Mesenchymal stem cell (in vitro differentiated cells and primary cell): ENCODE measurements at regions not wholly inside any gene's neighbourhood (a gene's known extent, or its start where the extent isn't known, plus 50 kb on each side); places are given as distances from the start of the nearest gene placed in this dataset.

Experiments used
- DNase-seq: peaks from one replicate; pipeline ENCODE4 v3.0.0-alpha.2; 2013
- H2AFZ ChIP-seq: one replicate; pipeline ENCODE4 v1.6.1; 2013; ENCODE audit warnings: low read depth, mild to moderate bottlenecking, control low read depth, inconsistent platforms, low read length, moderate library complexity
- H2AK5ac ChIP-seq: 2 replicates; pipeline ENCODE4 v1.6.1; 2013; ENCODE audit warnings: low read length, moderate library complexity, mild to moderate bottlenecking, inconsistent platforms; ENCODE audit not compliant: severe bottlenecking
- H2BK120ac ChIP-seq: one replicate; pipeline ENCODE4 v1.6.1; 2013; ENCODE audit warnings: low read depth, mild to moderate bottlenecking, inconsistent platforms, low read length, moderate library complexity
- H2BK12ac ChIP-seq, 2 experiments: one replicate each; pipeline ENCODE4 v1.6.1; 2013; ENCODE audit warnings: inconsistent platforms in 2 of 2, low read length in 2 of 2, mild to moderate bottlenecking in 2 of 2, moderate library complexity in 2 of 2, control low read depth in 1 of 2
- H2BK15ac ChIP-seq: one replicate; pipeline ENCODE4 v1.6.1; 2013; ENCODE audit warnings: mild to moderate bottlenecking, low read depth, inconsistent platforms; ENCODE audit not compliant: poor library complexity, severe bottlenecking
- H2BK5ac ChIP-seq: 2 replicates; pipeline ENCODE4 v1.6.1; 2013; ENCODE audit warnings: low read depth, mild to moderate bottlenecking, low read length, control low read depth, inconsistent platforms; ENCODE audit not compliant: poor library complexity, severe bottlenecking
- H3K14ac ChIP-seq, 2 experiments: one replicate each; pipeline ENCODE4 v1.6.1; 2013; ENCODE audit warnings: inconsistent platforms in 2 of 2, low read length in 2 of 2, control low read depth in 1 of 2, mild to moderate bottlenecking in 1 of 2, moderate library complexity in 1 of 2
- H3K18ac ChIP-seq, 2 experiments: one replicate each; pipeline ENCODE4 v1.6.1; 2013; ENCODE audit warnings: inconsistent platforms in 2 of 2, low read length in 2 of 2, control low read depth in 1 of 2, low read depth in 1 of 2, mild to moderate bottlenecking in 1 of 2
- H3K23ac ChIP-seq, 2 experiments: one replicate each; pipeline ENCODE4 v1.6.1; 2013; ENCODE audit warnings: inconsistent platforms in 2 of 2, low read length in 2 of 2, mild to moderate bottlenecking in 2 of 2, moderate library complexity in 2 of 2, control low read depth in 1 of 2
- H3K27ac ChIP-seq: 2 replicates; pipeline ENCODE4 v1.5.1; 2013; ENCODE audit warnings: mild to moderate bottlenecking, moderate library complexity, low read length, control low read depth, inconsistent platforms; ENCODE audit not compliant: poor library complexity, severe bottlenecking
- H3K27me3 ChIP-seq, 2 experiments: 2 replicates each; pipeline versions ENCODE4 v1.6.1 to v1.7.0; 2013; ENCODE audit warnings: low read length in 2 of 2, mild to moderate bottlenecking in 2 of 2, moderate library complexity in 2 of 2, control low read depth in 1 of 2, inconsistent platforms in 1 of 2; ENCODE audit not compliant: control insufficient read depth in 1 of 2, insufficient read depth in 1 of 2
- H3K36me3 ChIP-seq, 2 experiments: 2 replicates each; pipeline versions ENCODE4 v1.6.1 to v1.7.0; 2013; ENCODE audit warnings: low read length in 2 of 2, control low read depth in 1 of 2, inconsistent platforms in 1 of 2, low read depth in 1 of 2, mild to moderate bottlenecking in 1 of 2; ENCODE audit not compliant: insufficient read depth in 2 of 2, control insufficient read depth in 1 of 2
- H3K4ac ChIP-seq, 2 experiments: one replicate each; pipeline ENCODE4 v1.6.1; 2013; ENCODE audit warnings: inconsistent platforms in 2 of 2, low read length in 2 of 2, mild to moderate bottlenecking in 2 of 2, moderate library complexity in 2 of 2, control low read depth in 1 of 2, low read depth in 1 of 2
- H3K4me1 ChIP-seq: 2 replicates; pipeline ENCODE4 v1.6.1; 2013; ENCODE audit warnings: low read depth, low read length, control low read depth; ENCODE audit not compliant: control insufficient read depth, insufficient read depth
- H3K4me2 ChIP-seq: 2 replicates; pipeline ENCODE4 v1.6.1; 2013; ENCODE audit warnings: low read length, mild to moderate bottlenecking, inconsistent platforms; ENCODE audit not compliant: poor library complexity, severe bottlenecking
- H3K4me3 ChIP-seq, 2 experiments: 2 replicates each; pipeline versions ENCODE4 v1.5.1 to v1.7.0; 2013; ENCODE audit warnings: low read length in 2 of 2, mild to moderate bottlenecking in 2 of 2, control low read depth in 1 of 2, low read depth in 1 of 2; ENCODE audit not compliant: insufficient read depth in 1 of 2
- H3K79me1 ChIP-seq: replicated peaks from 2 replicates; pipeline ENCODE4 v1.6.1; 2013; ENCODE audit warnings: mild to moderate bottlenecking, control low read depth, low read length, inconsistent platforms; ENCODE audit not compliant: poor library complexity, severe bottlenecking
- H3K9ac ChIP-seq: 2 replicates; pipeline ENCODE4 v1.7.0; 2013; ENCODE audit warnings: mild to moderate bottlenecking, low read length, moderate library complexity
- H3K9me3 ChIP-seq: 2 replicates; pipeline ENCODE4 v1.7.0; 2013; ENCODE audit warnings: mild to moderate bottlenecking, low read length; ENCODE audit not compliant: control insufficient read depth
- H4K8ac ChIP-seq: one replicate; pipeline ENCODE4 v1.6.1; 2013; ENCODE audit warnings: inconsistent platforms, mild to moderate bottlenecking, low read length, moderate library complexity
- H4K91ac ChIP-seq: one replicate; pipeline ENCODE4 v1.6.1; 2013; ENCODE audit warnings: mild to moderate bottlenecking, low read length, inconsistent platforms
- WGBS: methylation state at CpG from one replicate; pipeline ENCODE4 v1.1.7; 2013; ENCODE audit warnings: mixed read lengths; 5-methylcytosine and 5-hydroxymethylcytosine counted together

DNA sequence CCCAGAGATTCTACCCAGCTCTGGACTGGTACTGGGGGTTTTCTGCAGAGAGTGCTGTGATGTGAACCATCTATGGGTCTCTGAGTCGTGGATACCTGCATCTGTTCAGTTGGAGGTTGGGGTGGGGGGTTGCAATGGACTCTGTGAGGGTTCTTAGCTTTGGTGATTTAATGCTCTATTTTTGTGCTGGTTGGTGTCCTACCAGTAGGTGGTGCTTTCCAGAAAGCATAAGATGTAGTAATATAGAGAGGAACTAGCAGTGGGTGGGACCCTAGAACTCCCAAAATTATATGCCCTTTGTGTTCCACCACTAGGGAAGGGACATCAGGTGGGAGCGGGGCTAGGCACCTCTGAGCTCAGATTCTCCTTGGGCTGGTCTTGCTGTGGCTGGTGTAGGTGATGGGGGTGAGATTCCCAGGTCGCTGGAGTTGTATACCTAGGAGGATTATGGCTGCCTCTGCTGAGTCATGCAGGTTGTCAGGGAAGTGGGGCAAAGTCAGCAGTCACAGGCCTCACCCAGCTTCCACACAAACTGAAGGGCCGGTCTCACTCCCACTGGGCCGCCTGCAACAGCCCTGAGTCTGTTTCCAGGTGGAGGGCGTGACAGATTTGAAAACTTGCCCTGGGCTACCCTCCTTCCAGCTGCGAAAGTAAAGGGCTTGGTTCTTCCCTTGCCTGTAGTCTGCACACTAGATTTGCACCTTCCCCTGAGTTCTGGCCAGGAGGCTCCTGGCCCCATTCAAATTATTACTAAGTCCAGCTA, 573.0 kb upstream of the SLITRK1 start:
- DNase-seq: no peak
- Histone ChIP-seq H3K4ac (no peak overlapping the region), H3K4me3 (no peak overlapping the region), H3K9ac (no peak overlapping the region), H3K9me3 (no peaks in the 10 kb centered on the region), H4K8ac (no peak overlapping the region), H2BK15ac (no peak overlapping the region), H3K27me3 (no peaks in the 10 kb centered on the region), H3K4me2 (no peak overlapping the region), H2AK5ac (no peak overlapping the region), H3K4me1 (no peaks in the 10 kb centered on the region), H2BK120ac (no peak overlapping the region), H3K23ac (no peak overlapping the region), H2BK12ac (no peak overlapping the region), H3K18ac (no peak overlapping the region), H3K14ac (no peak overlapping the region), H4K91ac (no peak overlapping the region), H2AFZ (no peak overlapping the region), H3K79me1 (no peaks in the 10 kb centered on the region), H2BK5ac (no peak overlapping the region), H3K36me3 (no peaks in the 10 kb centered on the region), H3K27ac (no peak overlapping the region)
- whole genome bisulfite sequencing: 83% methylated on average over 6 of the region's 7 CpGs

DNA sequence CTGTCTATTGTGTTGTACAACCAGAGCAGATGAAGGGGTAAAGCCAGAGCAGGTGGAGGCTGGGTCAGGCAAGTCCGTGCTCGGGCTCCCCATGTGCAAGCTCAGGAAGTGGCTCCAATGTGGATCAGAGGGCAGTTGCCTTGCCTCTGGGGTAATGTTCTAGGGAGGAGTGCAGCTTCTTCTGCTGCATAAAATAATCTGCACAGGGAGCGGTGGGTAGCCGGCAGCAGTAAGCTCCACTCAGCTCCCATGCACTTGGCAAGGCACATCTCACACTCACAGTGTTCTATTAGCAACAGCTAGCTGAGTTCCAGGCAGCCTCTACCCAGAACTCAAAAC, 565.3 kb upstream of the SLITRK1 start:
- H3K27me3 ChIP-seq: no peaks in the 10 kb centered on the region
- H3K14ac ChIP-seq: no peak overlapping the region
- DNase-seq: no peak
- 92% methylated on average over 4 of the region's 4 CpGs for WGBS
- no peaks in the 10 kb centered on the region for H3K79me1 ChIP-seq
- no peak overlapping the region for H2BK12ac ChIP-seq
- H2BK5ac ChIP-seq: no peak overlapping the region
- H3K9me3 ChIP-seq: peaks cover 4% of the 10 kb centered on the region
- no peak overlapping the region for H4K8ac ChIP-seq
- no peak overlapping the region for H2AK5ac ChIP-seq
- H3K18ac ChIP-seq: no peak overlapping the region
- no peak overlapping the region for H3K9ac ChIP-seq
- no peak overlapping the region for H3K4me2 ChIP-seq
- peaks cover 9% of the 10 kb centered on the region for H3K4me1 ChIP-seq
- peak overlapping the region; percentile 19 for H3K27ac ChIP-seq
- no peak overlapping the region for H3K4me3 ChIP-seq
- no peak overlapping the region for H4K91ac ChIP-seq
- no peak overlapping the region for H3K23ac ChIP-seq
- no peak overlapping the region for H2BK15ac ChIP-seq
- no peaks in the 10 kb centered on the region for H3K36me3 ChIP-seq
- no peak overlapping the region for H2AFZ ChIP-seq
- no peak overlapping the region for H2BK120ac ChIP-seq
- no peak overlapping the region for H3K4ac ChIP-seq

DNA sequence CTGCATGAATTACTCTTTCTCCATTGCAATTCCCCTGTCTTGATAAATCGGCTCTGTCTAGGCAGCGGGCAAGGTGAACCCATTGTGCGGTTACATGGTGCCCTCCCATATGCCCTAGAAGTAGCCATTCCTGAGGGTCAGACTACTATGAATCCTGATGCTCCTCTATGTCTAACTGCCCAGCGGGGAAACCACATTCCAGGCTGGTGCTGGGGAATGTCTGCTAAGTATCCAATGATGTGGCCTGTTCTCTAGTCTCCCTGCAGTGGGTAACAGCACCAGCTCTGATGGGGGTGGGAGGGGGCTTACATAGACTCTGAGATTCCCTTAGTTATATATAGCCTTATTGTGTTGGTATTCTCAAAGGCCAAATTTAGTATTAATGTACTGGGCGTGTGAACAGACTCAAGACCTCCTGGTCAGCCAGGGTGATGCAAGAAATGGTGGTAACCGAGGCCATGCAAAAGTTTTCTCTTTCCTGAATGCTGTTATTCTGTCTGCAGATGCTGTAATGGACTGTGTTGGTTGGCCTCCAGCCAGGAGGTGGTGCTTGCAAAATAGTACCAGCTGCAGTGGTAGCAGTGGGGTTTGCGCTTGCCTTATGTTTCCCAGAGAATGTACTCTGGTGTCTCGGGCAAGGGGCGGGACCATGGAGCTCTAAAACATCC, 564.8 kb upstream of the SLITRK1 start:
- H4K8ac ChIP-seq: no peak overlapping the region
- no peak overlapping the region for H3K9ac ChIP-seq
- no peak overlapping the region for H3K14ac ChIP-seq
- no peak overlapping the region for H2BK120ac ChIP-seq
- no peak for DNase-seq
- WGBS: 88% methylated on average over 9 of the region's 9 CpGs
- no peaks in the 10 kb centered on the region for H3K79me1 ChIP-seq
- H2BK15ac ChIP-seq: no peak overlapping the region
- no peak overlapping the region for H2BK12ac ChIP-seq
- no peaks in the 10 kb centered on the region for H3K36me3 ChIP-seq
- no peak overlapping the region for H3K23ac ChIP-seq
- peaks cover 9% of the 10 kb centered on the region for H3K4me1 ChIP-seq
- peak overlapping the region; percentile 64 for H3K27ac ChIP-seq
- H3K9me3 ChIP-seq: peaks cover 4% of the 10 kb centered on the region
- H2AFZ ChIP-seq: no peak overlapping the region
- no peak overlapping the region for H3K4me3 ChIP-seq
- H4K91ac ChIP-seq: no peak overlapping the region
- H2BK5ac ChIP-seq: no peak overlapping the region
- H3K4ac ChIP-seq: no peak overlapping the region
- H3K18ac ChIP-seq: no peak overlapping the region
- H3K27me3 ChIP-seq: no peaks in the 10 kb centered on the region
- no peak overlapping the region for H2AK5ac ChIP-seq
- H3K4me2 ChIP-seq: no peak overlapping the region

- H2BK120ac ChIP-seq: no peak overlapping the region
- no peak for DNase-seq
- no peak overlapping the region for H2AK5ac ChIP-seq
- no peak overlapping the region for H4K8ac ChIP-seq
- no peaks in the 10 kb centered on the region for H3K79me1 ChIP-seq
- H3K27me3 ChIP-seq: no peaks in the 10 kb centered on the region
- peaks cover 9% of the 10 kb centered on the region for H3K4me1 ChIP-seq
- peak overlapping the region; percentile 64 for H3K27ac ChIP-seq
- H3K4me3 ChIP-seq: no peak overlapping the region
- H2BK15ac ChIP-seq: no peak overlapping the region
- H4K91ac ChIP-seq: no peak overlapping the region
- H3K18ac ChIP-seq: no peak overlapping the region
- no peak overlapping the region for H3K4me2 ChIP-seq
- H3K36me3 ChIP-seq: no peaks in the 10 kb centered on the region
- H2AFZ ChIP-seq: no peak overlapping the region
- no peak overlapping the region for H3K9ac ChIP-seq
- 82% methylated on average over 5 of the region's 5 CpGs for WGBS
- H3K14ac ChIP-seq: no peak overlapping the region
- H2BK5ac ChIP-seq: no peak overlapping the region
- no peak overlapping the region for H3K4ac ChIP-seq
- no peak overlapping the region for H2BK12ac ChIP-seq
- no peak overlapping the region for H3K23ac ChIP-seq
- H3K9me3 ChIP-seq: peaks cover 4% of the 10 kb centered on the region
Observed at GRCh38 chr13:84445776-84446175, 563.5 kb upstream of the SLITRK1 start.
